ENCODE measurements at regions not wholly inside any gene's neighbourhood (a gene's known extent, or its start where the extent isn't known, plus 50 kb on each side); places are given as distances from the start of the nearest gene placed in this dataset.
"Not testable (repeated sequence)": the region's sequence is repeated elsewhere in the genome, so short reads cannot be mapped to it uniquely, and the experiment has no call there.

- no peak for DNase-seq (ENCODE audit: low spot score)
These were observed 155.5 kb downstream of the GJA1 start for GRCh38 chr6:121590916-121591315.

GRCh38 chr6:121592261-121592935, 157.0 kb downstream of the GJA1 start:
- no peak for TF ChIP-seq CTCF (IDR thresholded peaks at IDR 0.05)
- ATAC-seq (ENCODE audit: low FRiP score), result no peak
- no peak for DNase-seq (ENCODE audit: low spot score)

More at GRCh38 chr6:121590916-121591315, 155.5 kb downstream of the GJA1 start:
- no peak for ATAC-seq (ENCODE audit: low FRiP score)
- no peak for TF ChIP-seq CTCF (IDR thresholded peaks at IDR 0.05)

GRCh38 chr6:121593011-121593641, 157.7 kb downstream of the GJA1 start:
- DNase-seq (ENCODE audit: low spot score) (no peak), ATAC-seq (ENCODE audit: low FRiP score) (no peak)
- TF ChIP-seq CTCF (IDR thresholded peaks at IDR 0.05), result no peak

- ATAC-seq (ENCODE audit: low FRiP score) (no peak), DNase-seq (ENCODE audit: low spot score) (no peak)
These were observed 158.6 kb downstream of the GJA1 start for GRCh38 chr6:121594053-121594452.

GRCh38 chr6:121595646-121596045, 160.2 kb downstream of the GJA1 start:
- DNase-seq (ENCODE audit: low spot score), result no peak
- no peak for TF ChIP-seq CTCF (IDR thresholded peaks at IDR 0.05)
- no peak for ATAC-seq (ENCODE audit: low FRiP score)

More at GRCh38 chr6:121594053-121594452, 158.6 kb downstream of the GJA1 start:
- no peak for TF ChIP-seq CTCF (IDR thresholded peaks at IDR 0.05)

- no peak for DNase-seq (ENCODE audit: low spot score)
- ATAC-seq (ENCODE audit: low FRiP score), result no peak
- TF ChIP-seq CTCF (IDR thresholded peaks at IDR 0.05), result no peak
These were observed 161.0 kb downstream of the GJA1 start for GRCh38 chr6:121596441-121596840.

GRCh38 chr6:121597654-121598053, 162.2 kb downstream of the GJA1 start:
- TF ChIP-seq CTCF (IDR thresholded peaks at IDR 0.05), result no peak
- no peak for DNase-seq (ENCODE audit: low spot score)
- ATAC-seq (ENCODE audit: low FRiP score), result no peak

GRCh38 chr6:121599331-121599730, 163.9 kb downstream of the GJA1 start:
- not testable (repeated sequence) for ATAC-seq (ENCODE audit: low FRiP score); DNase-seq (ENCODE audit: low spot score)

Measured in omental fat pad (tissue), 3 donors.